T1000 (cell line): ENCODE measurements at regions not wholly inside any gene's neighbourhood (a gene's known extent, or its start where the extent isn't known, plus 50 kb on each side); places are given as distances from the start of the nearest gene placed in this dataset.

Source experiments
- DNase-seq: peaks from one replicate; lab custom pipeline; 2025; ENCODE audit warnings: mixed read lengths; lab: John Stamatoyannopoulos, UW

DNA sequence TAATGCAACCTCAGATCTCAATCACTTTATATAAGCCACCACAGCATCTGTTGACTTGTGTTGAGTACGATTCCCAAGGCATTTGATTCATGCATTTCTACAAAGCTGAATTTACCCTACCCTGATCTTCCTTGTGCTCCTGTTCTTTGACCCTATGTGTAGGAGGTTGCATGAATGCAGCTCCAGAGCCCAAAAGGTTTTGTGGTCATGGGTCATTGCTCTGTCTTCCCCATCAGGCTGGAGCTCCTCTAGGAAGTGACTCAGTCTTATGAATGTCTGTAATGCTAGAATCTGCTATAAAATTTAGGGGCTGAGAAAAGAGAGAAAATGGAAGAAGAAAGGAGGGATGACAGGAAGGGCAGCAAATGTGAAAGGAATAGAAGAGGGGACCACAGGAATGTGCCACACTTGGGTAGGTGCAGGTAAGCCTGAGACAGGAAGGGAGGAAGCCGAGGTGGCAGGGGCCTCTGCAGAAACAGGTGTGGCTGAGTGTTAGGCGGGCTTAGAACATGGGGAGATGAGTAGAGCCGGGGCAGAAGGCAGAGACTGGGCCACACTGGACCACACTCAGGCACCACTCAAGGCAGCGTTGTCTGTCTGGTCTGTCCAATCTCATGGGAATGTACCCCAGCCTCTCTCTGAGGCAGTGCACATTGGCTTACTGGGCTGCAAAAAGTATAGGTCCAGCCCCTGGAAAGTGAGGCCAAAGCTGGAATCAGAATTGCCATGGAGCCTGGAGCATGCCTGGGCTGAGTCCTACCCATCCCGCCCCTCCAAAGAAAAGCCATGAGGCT is 334.1 kb downstream of the BCL11B start:
- DNase-seq = no peak

DNA sequence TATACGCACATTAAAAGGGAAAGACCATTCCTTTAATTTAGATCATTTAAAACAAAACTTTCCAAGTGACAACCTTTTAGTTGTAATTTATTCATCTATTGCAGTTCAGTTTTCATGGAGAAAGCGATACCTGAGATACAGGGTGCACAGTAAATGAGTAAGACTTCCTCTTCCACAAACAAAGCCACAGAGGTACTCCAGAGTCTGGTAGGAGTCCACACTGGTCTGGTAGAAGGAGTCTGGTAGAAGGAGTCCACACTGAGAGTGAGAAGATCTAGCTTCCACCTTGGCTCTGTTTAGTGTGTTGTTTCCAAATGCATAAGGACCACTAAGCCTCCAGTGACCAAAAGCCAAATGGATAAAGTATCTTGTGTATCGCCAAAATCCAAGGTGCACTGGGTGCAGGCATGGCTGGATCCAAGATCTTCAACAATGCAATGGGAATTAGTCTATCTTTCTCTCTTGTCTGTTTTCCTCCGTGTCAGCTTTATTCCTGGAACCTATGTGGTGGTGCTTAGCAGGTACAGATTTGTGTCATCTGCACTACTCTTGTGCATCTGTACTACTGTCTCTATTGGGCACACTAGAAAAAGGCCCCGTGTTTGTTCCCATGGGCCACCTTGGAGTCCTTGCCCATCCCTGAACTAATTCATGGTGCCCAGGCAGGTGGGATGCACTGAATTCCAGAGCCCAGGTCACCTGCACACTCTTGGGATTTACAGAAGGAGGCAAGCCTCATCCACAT is 331.1 kb downstream of the BCL11B start:
- no peak for DNase-seq

DNA sequence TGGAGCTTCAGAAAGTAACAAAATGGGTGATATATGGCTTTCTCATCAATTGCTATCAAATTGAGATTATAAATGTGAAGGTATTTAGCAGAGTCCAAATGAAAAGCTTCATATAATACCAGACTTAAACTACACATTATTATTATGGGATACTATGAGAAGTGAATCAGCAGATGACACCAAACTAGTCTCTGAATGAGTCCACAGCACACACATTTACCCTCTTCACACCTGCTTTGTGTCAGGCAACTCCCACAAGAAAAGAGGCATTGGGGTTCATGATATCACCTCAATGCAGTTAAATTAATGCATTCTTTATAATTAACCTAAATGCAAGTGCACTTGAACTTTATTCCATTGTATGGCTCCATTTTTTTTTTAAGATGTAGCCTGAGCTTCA is 330.5 kb downstream of the BCL11B start:
- DNase-seq = no peak

DNA sequence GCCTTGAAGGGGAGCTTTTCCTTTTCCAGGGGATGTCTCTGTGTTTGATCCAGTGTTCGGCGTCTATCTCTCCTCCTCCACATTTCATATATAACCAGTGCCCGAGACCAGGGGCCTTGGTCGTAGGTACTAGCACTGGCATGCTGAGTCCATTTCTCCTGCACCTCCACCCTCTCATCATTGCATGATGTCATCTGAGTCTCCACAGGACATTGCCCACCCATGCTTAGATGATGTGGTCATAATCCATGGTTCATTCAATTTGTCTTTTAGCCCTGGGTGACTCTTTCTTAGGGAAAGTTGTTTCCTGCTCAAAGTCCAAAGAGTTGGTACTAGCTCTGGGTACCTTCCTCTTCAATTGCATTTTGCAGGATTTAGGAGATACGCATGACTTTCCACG is 328.1 kb downstream of the BCL11B start:
- DNase-seq = no peak

DNA sequence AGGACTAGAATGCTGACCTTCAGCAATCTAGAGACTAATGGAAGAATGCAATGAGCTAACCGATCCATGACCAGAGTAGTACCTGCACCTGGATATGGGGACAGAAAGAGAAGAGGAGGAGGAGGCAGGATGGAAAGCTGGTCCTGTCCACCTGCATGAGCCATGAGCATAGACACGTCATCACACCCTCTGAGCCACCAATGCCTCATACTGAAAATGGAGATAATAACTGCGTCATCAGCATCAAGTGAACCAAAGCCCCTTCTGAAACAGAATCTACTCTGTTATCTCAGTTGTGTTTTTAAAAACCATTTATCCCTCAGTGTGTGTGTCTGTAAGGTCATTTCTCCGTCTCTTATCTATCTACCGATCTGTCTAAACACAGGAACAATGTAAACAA is 327.0 kb downstream of the BCL11B start:
- DNase-seq = no peak

DNA sequence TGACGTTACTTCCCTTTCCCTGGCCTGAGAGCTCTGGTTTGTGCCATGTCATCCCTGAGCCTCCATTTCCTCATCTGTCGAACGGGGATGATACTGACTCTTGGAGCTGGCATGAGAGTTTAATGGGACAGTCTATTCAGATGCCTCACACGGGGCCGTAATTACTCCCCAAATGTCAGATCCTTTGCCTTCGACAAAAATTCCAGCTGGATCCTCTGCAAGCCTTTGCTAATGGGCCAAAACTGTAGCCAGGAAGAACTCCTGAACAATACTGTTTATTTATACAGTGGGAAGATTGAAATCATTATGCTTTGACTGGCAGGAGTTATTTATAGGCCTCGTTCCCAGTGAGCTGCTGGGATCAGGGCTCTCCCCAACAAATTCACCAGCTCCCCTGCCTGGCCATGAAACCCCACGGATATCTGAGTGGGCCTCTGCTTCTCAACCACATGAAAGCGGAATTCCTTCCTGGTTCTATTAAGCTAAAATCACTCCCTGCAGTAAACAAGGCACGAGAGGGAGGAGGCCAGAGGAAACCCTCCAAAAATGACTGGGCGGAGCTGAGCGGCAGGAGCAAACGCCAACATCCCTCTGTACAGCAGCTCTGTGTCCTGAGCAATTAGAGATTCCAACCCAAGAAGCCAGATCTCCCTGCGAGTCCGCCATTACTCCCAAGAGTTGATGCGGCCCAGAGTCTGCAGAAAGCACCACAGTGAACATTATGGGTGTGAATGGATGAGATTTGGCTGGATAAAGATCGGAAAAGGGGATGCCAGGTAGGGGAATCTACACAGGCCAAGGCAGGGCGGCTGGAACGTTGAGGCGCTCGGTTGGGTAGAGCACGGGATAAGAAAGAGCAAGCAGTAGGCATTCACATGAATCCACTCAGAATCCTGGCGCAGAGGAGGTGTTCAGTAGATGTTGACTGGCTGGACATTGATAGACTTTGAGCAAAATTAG is 326.1 kb downstream of the BCL11B start:
- DNase-seq = no peak

DNA sequence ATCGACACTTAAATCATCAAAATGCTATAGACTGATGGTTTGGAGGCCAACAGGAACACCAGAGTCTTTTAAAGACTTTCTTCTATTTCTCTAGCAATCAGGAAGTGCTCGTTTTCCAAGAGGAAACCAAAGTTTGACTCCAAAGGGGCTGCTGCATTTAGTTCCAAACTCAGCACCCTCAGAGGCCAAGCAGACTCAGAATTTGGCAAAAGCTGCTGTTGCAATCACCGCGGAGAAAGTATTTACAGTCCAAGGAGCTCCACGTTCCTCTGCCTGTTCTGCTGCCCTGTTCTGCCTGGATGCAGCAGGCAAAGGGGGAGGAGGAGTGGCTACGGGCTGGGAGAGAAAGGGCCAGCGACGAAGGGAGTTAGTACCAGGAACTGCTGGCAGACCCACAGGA is 325.1 kb downstream of the BCL11B start:
- DNase-seq = no peak

DNA sequence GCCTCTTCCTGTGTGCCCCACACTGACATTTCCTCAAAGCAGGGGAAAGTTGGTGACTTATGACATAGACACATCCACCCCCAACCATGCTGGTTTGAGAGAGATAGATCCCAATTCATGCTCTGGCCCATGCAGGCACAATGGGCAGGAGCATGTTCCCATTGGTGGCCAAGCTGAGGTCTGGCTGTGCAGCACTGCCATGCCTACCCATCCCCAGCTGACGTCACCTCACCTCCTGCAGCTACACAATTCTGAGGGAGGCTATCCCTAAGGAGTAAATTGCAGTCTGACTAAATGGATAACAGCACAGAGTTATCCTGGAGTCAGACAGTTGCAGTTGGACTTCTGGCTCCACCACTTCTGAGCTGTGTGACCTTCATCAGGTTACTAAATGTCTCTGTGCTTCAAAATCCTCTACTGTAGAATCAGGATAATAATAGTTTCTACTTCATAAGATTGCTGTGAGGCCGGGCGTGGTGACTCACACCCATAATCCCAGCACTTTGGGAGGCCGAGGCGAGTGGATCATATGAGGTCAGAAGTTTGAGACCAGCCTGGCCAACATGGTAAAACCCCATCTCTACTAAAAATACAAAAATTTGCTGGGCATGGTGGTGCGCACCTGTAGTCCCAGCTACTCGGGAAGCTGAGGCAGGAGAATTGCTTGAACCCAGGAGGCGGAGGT is 323.9 kb downstream of the BCL11B start:
- no peak for DNase-seq

DNA sequence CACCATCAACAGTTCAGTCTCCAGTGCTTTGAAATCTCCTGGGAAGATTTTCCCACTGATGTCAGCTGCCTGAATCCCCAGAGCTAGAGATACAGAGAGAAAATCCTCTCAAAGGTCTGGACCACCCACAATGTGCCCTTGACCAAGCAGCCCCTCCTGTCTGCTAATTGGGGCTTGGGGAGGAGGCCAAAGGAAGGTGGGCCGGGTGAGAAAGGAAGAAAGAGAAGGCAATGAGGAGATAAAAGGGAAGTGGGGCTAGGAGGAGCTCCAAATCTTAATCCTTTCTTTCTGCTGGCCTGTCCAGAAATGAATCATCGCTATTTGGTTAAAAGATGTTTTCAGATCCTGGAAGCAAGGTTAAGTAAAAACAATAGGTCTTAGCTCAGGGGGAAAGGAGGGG is 322.9 kb downstream of the BCL11B start:
- DNase-seq = no peak

DNA sequence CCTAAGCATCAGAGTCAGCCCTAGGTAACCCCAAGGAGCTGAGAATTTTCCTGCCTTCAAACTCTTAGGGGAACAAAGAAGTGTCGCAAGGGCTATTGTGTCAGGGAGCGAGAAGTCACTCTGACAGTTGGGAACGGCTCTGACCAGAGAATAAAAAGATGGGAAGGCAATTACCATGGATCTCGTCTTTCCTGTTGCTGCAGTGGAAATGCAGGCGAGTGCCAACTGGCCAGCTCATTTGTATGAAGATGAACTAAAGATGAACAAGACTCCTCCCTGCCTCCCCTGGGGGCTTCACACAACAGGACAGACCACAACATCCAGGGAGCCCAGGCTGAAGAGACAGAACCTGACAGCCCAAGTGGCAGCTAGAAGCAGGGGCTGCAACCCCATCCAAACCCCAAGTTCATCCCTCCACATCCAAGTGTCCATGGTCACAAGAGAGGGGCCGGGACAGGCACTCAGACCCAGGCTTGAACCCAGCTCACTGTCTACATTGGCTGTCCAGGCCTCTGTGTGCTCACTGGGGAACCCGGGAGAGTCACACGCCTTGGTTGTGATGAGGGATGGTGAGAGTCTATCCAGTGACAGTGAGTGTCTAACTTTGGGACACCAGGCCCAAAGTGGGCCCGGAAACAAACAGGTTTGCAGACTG is 322.4 kb downstream of the BCL11B start:
- no peak for DNase-seq

DNA sequence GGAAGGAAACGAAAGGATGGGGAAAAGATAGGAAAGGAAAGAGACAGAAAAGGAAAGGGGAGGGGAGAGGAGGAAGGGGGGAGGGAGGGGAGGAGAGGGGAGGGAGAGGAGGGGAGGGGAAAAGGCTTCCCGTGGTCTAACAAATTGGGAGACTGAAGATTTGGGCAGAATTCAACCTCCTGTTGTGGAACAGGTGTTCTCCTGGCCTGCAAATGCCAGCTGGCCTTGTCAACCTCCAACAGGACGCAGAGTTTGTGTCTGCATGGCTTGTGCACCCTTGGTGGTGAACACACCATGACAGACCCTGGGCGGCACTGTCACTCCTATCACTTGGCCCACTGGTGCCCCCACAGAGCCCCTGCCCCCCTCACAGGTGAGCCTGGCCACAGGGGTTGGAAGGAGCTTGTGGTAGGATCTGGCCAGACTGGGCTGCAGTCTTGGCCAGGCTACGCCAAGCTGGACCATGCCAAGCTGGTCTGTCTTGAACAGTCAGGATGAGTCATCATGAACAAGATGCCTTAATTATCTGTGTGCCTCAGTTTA is 321.6 kb downstream of the BCL11B start:
- DNase-seq = no peak

DNA sequence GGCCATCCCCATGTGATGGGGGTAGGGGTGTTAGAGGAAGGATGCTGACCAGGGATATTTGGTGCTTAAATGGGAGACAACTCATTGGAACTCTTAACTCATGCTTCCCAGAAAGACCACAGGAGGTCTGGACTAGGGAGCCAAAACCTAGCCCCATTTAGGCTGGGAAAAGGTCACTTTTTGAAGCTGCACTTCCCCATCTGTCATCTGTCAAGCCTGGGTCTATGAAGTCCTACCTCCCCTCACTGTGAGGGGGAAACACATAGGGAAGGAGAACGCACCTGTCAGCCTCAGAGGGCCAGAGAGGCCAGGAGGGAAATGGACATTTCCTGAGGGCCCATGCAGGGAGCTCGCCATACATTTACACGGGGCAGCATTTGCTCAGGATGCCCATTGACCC is 321.0 kb downstream of the BCL11B start:
- DNase-seq = no peak

DNA sequence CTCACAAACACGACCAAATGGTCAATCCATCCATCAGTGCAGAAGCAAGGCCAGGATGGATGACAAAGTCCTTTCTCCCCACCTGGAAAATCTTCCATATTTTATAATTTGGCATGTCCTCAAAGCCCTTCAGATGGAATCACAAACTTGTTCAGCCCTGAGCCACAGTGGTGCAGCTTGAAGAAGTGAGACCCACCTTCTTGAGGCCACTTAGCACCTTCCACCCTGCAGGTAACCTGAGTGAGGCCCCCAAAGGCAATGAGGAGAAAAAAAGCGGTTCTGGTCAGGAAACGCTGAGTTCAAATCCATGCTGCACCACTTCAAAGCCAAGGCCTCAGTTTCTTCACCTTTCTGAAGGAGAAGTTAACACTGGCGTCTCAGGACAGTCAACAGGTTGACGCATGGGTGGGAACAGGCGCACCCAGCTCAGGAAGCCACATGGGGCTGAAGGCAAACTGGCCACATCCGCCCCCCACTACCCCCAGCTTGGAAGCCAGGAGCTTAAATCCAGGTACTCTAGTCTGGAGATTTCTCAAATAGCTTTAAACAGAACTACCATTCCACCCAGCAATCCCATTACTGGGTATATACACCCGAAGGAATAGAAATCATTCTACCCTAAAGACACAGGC is 320.4 kb downstream of the BCL11B start:
- no peak for DNase-seq

DNA sequence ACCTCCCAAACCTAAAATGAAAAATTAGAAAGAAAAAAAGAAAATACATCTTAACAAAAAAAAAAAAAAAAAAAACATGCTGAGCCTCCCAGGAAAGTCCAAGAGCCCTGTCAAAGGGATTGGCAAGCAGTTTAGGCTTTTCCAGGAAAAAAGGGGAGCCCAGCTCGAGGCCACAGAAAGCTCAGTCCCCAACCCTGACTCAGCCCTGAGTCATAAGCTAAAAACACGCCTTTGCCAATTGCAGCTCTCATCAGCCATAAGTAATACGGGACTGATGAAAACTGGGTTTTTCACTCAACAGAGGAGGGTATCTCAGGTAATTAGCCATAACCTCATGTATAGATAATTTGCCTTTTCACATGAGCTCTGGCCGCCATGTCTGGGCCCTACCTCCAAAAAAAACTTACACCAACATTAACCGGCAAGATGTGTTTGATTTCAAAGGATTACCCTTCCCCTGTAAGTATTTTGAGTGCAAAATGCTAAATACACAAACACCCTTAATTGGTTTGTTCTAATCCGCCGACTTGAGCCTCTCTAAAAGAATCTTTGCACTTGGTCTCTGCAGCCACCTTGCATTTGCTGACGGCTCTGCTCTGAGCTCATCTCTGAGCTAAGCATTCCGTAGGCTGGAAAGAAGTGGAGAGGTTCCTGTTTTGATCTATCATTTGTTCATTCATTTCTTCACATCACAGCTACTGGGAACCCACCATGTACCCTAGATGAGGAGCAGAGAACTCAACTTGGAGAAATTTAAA is 319.2 kb downstream of the BCL11B start:
- DNase-seq = peak; percentile 6

DNA sequence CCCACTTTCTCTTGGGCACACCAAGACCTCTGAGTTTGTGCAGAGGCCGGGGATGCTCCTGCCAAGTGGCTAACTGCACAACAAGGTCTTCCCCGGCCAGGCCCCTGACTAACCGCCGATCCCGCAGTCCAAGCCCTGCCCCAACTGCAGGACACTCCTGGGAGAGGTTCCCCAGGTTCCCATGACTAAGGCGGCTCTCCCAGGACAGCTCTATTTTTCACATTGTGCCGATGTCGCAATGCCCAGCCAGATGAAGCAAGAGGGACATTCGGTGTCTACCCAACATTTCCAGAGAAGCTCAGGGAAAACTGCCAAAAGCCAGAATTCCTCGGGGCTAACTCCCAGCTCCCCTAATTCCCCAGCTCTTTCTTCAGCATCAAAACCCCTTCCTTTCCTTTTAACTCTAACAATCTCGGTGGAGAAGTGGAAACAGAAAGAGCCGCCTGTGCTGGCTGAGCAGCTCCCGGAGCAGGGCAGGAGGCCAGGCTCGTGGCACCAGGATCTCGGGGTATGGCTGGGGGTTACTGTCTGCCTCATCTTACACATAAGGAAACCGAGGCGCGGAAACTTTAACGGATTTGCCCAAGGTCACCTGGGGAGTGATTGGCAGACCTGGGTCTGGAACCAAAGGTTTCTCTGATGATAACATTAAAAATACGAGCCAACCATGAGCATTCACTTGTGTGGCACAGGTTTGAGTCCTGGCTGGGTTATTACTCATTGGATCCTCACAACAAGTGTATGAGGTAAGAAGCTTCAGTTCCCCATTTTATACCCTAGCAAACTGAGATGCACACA is 318.2 kb downstream of the BCL11B start:
- peak; percentile 31 for DNase-seq

DNA sequence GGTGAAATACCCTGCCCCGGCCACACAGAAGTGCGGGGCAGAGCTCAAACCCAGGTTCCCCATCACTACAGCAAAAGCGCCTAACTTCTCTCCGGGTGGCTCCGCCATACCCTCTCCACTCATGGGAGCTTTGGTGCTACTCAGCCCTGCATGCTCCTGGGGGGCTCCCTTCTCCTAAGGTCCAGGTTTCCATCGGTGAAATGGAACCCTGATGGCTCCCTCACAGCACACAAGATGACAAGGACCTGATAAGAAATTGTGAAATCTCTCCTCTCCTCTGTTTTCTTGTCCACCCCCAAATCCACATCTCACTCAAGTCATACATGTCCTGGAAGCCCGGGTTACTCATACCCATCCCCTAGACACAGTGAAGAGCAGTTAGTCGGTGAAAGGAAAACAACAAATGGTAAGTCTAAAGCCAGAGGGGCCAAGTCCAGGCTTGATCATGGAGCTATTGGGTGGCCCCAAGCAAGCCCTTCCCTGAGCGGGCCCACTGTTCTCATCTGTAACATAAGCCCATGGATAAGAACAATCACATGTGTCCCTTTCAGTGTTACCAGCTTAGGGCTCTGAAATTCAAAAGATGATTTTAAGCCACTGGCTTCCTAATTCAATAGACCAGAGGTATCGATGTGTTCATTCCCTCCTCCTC is 317.5 kb downstream of the BCL11B start:
- no peak for DNase-seq

DNA sequence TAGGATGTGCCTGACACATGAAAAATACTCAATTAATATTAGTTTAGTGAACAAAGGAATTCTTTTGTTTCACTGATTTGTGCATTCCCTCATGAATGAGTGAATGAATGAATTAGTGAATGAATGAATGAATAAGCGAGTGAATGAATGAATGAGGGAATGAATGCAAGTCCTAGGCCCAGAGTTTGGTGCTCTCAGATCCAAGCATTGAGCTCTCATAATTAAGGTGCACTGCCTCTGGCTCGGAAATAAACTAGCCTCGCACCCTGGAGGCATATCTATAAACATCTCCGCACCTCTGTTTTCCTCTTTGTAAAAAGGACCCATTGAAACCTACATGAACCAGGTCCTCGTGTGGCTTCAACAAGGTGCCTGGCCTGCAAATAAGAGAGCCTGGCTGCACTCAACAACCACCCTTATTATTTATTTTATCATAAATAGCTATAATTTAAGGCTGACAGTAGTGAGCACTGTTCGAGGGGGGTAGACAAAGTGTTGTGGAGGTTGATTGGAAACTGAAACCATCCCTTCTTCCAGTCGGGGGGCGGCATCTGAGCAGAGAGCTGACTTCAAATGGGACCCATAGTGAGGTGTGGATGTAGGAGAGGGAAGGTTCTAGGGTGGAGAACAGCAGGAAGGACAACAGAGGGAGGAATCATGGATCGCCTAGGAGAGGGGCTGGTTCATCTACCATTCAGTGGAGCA is 316.8 kb downstream of the BCL11B start:
- DNase-seq = no peak

DNA sequence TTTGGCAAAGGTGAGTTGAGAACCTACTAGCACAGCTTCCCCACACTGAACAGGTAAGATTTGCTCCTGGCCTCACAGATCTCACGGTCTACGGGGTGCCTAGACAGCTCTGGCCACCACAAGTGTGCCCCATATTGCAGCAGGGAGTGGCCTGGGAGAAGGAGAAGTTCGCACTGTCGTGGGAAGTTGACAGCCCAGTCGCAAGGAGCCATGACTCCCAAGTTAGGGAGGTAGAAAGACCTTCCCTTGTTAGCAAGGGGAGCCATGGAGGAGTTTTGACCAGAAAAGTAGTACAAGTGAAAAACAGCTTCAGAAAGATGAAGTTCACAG is 316.3 kb downstream of the BCL11B start:
- DNase-seq = no peak
